ENCODE measurements at regions not wholly inside any gene's neighbourhood (a gene's known extent, or its start where the extent isn't known, plus 50 kb on each side); places are given as distances from the start of the nearest gene placed in this dataset.

DNA sequence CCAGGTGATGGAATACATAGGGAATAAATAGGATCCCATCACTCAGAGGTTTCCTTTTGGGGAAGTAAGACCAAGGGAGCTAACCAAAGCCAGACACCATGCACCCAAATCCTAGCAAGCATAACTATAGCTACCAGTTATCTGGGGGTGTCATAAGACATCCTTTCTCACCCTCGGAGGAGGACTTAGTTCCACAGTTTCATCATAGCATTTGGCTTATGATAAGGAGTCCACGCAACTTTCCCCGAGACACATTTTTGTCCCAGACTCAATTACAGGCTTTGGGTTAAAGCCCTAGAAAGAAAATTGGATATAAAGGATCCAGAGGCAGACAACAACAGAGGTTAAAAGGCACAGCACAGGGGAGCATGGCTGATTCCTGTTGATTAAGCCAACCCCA is 442.9 kb downstream of the HTR7 start:
- Histone ChIP-seq H3K27me3 (ENCODE audit: control insufficient read depth, extremely low read depth, insufficient read depth, low read length) (no peaks in the 10 kb centered on the region), H3K4me3 (ENCODE audit: control insufficient read depth in 2 of 3, extremely low read depth in 1 of 3, insufficient read depth in 2 of 3, low read depth in 1 of 3, low read length in 3 of 3) (no peak overlapping the region), H3K9me3 (ENCODE audit: control insufficient read depth, low read depth, low read length) (no peaks in the 10 kb centered on the region), H3K79me2 (ENCODE audit: control insufficient read depth, insufficient read depth, low read length) (no peaks in the 10 kb centered on the region), H3K27ac (ENCODE audit: control insufficient read depth, insufficient read depth, low read length) (no peak overlapping the region), H2AFZ (ENCODE audit: control insufficient read depth, low read length) (no peak overlapping the region), H3K4me1 (ENCODE audit: control insufficient read depth, extremely low read depth, insufficient read depth, low read length) (peaks cover 20% of the 10 kb centered on the region), H3K9ac (ENCODE audit: control insufficient read depth, extremely low read depth, insufficient read depth, low read length) (no peak overlapping the region), H3K4me2 (ENCODE audit: control insufficient read depth, extremely low read depth, insufficient read depth, low read depth, low read length) (no peak overlapping the region), H3K9me1 (ENCODE audit: control insufficient read depth, extremely low read depth, insufficient read depth, low read length) (no peaks in the 10 kb centered on the region), H4K20me1 (ENCODE audit: control insufficient read depth, extremely low read depth, insufficient read depth, low read length) (no peaks in the 10 kb centered on the region), H3K36me3 (ENCODE audit: control insufficient read depth in 2 of 2, extremely low read depth in 1 of 2, insufficient read depth in 2 of 2, low read length in 2 of 2) (no peaks in the 10 kb centered on the region)
- dilution Hi-C loops (cut with MboI; ENCODE audit: extremely low pct_ligation_motif_present, low sequenced_read_pairs) = no loop called here
- FAIRE-seq (no peak), DNase-seq (ENCODE audit: low read depth, low spot score) (no peak)
- TF ChIP-seq EZH2 (IDR thresholded peaks at IDR 0.05; ENCODE audit: low read length) (no peak), CTCF (optimal IDR thresholded peaks at IDR 0.05 in 1 of 3, IDR thresholded peaks at IDR 0.05 in 1 of 3, conservative IDR thresholded peaks at IDR 0.05 in 1 of 3; ENCODE audit: extremely low read depth in 1 of 3, insufficient read depth in 2 of 3, low read length in 3 of 3) (no peak)

GRCh38 chr10:90417029-90417428 is 440.8 kb downstream of the HTR7 start:
- Histone ChIP-seq H3K27me3 (ENCODE audit: control insufficient read depth, extremely low read depth, insufficient read depth, low read length) (no peaks in the 10 kb centered on the region), H3K9ac (ENCODE audit: control insufficient read depth, extremely low read depth, insufficient read depth, low read length) (no peak overlapping the region), H3K9me3 (ENCODE audit: control insufficient read depth, low read depth, low read length) (no peaks in the 10 kb centered on the region), H3K4me1 (ENCODE audit: control insufficient read depth, extremely low read depth, insufficient read depth, low read length) (peaks cover 34% of the 10 kb centered on the region), H3K79me2 (ENCODE audit: control insufficient read depth, insufficient read depth, low read length) (no peaks in the 10 kb centered on the region), H3K9me1 (ENCODE audit: control insufficient read depth, extremely low read depth, insufficient read depth, low read length) (no peaks in the 10 kb centered on the region), H3K27ac (ENCODE audit: control insufficient read depth, insufficient read depth, low read length) (peak overlapping the region; percentile 76), H3K4me2 (ENCODE audit: control insufficient read depth, extremely low read depth, insufficient read depth, low read depth, low read length) (no peak overlapping the region), H3K4me3 (ENCODE audit: control insufficient read depth in 2 of 3, extremely low read depth in 1 of 3, insufficient read depth in 2 of 3, low read depth in 1 of 3, low read length in 3 of 3) (no peak overlapping the region), H2AFZ (ENCODE audit: control insufficient read depth, low read length) (no peak overlapping the region), H3K36me3 (ENCODE audit: control insufficient read depth in 2 of 2, extremely low read depth in 1 of 2, insufficient read depth in 2 of 2, low read length in 2 of 2) (no peaks in the 10 kb centered on the region), H4K20me1 (ENCODE audit: control insufficient read depth, extremely low read depth, insufficient read depth, low read length) (no peaks in the 10 kb centered on the region)
- DNase-seq (ENCODE audit: low read depth, low spot score) (peak; percentile 35), FAIRE-seq (peak; percentile 5)
- dilution Hi-C loops (cut with MboI; ENCODE audit: extremely low pct_ligation_motif_present, low sequenced_read_pairs) = no loop called here
- TF ChIP-seq CTCF (optimal IDR thresholded peaks at IDR 0.05 in 1 of 3, IDR thresholded peaks at IDR 0.05 in 1 of 3, conservative IDR thresholded peaks at IDR 0.05 in 1 of 3; ENCODE audit: extremely low read depth in 1 of 3, insufficient read depth in 2 of 3, low read length in 3 of 3) = no peak
- no peak for TF ChIP-seq EZH2 (IDR thresholded peaks at IDR 0.05; ENCODE audit: low read length)
